ENCODE measurements at regions not wholly inside any gene's neighbourhood (a gene's known extent, or its start where the extent isn't known, plus 50 kb on each side); places are given as distances from the start of the nearest gene placed in this dataset.

DNA sequence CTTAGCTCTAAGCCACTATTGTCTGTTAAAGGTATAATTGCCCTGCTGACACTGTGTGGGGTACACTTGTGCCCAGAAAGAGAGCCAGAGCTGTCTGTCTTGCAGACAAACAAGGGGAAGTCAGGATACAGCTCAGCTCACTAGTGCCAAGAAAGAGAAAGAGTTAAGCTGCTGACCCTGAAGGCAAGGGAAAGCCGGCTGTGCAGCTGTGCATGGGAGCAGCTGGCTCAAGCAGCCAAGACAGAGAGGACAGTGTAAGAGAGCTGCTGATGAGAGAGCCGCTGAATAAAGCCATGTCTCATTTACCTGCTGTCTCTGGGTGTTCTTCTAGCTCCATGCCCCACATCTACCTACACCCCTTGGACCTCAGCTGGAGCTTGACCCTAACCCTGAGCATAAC, 428.1 kb upstream of the NAALADL2 start (continued):
- TF ChIP-seq RXRA (IDR thresholded peaks at IDR 0.05; ENCODE audit: insufficient read depth, low read depth, low read length), result no peak
- TF ChIP-seq, protein P1, sequence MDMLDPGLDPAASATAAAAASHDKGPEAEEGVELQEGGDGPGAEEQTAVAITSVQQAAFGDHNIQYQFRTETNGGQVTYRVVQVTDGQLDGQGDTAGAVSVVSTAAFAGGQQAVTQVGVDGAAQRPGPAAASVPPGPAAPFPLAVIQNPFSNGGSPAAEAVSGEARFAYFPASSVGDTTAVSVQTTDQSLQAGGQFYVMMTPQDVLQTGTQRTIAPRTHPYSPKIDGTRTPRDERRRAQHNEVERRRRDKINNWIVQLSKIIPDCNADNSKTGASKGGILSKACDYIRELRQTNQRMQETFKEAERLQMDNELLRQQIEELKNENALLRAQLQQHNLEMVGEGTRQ (IDR thresholded peaks at IDR 0.05; ENCODE audit: low read length), result no peak
- no peak for TF ChIP-seq BACH1 (IDR thresholded peaks at IDR 0.05; ENCODE audit: low read length)
- no peak for TF ChIP-seq KDM1A (IDR thresholded peaks at IDR 0.05; ENCODE audit: borderline replicate concordance, low read length)
- TF ChIP-seq CHD2 (IDR thresholded peaks at IDR 0.05; ENCODE audit: low read length), result no peak
- TF ChIP-seq ATF2 (IDR thresholded peaks at IDR 0.05; ENCODE audit: low read length), result no peak
- TF ChIP-seq ZNF274 (IDR thresholded peaks at IDR 0.05; ENCODE audit: borderline replicate concordance, extremely low read depth, low read length), result no peak
